ENCODE measurements at regions not wholly inside any gene's neighbourhood (a gene's known extent, or its start where the extent isn't known, plus 50 kb on each side); places are given as distances from the start of the nearest gene placed in this dataset.

DNA sequence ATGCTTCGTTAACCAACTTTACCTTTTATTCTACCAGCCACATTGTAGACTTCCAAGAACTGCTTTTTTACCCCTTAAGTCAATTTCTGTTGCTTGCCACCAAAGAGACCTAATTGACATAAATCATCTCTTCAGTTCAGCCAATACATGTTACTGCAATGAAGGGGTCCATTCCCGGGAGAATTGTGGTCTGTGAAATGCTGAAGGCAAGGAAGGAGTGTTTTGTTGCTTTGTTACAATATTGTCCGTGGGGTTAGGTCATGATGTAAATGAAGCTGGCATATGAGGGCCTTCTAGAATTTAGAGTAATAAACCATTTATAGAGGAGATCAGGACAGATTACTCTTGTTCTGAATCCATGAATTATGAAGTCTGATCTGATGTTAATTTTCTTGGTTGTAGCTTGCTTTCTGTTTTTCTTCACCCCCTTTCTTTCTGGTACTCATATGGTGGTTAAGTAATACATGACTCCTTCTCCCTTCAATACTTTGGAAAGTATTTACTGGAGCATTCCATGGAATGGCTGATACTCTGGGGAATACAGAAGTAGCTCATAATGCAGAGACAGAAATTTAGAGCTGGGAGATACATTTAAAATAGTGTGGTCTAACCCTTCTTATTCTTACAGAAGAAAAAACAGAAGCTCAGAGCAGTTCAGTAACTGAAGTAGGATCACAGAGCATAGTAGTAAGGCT, 297.0 kb upstream of the CLINT1 start:
- no peak for DNase-seq (ENCODE audit: low spot score)

DNA sequence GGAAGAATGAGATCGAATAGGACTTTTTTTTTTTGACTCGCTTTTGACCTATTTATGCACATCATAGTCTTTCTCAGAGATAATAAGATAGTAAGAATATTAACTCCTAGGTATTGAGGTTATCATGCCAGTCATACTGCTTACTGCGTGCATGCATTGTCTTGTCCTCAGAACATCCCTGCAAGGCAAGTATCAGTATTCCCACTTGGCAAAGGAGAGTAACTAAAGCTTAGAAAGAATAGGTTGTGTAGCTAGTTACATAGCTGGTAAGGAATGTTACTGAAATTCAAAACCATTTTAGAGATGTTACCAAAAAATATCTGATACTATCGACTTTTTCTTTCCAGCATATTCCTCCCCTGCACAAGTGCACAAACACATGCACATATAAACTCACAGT, 296.1 kb upstream of the CLINT1 start:
- no peak for DNase-seq (ENCODE audit: low spot score)

DNA sequence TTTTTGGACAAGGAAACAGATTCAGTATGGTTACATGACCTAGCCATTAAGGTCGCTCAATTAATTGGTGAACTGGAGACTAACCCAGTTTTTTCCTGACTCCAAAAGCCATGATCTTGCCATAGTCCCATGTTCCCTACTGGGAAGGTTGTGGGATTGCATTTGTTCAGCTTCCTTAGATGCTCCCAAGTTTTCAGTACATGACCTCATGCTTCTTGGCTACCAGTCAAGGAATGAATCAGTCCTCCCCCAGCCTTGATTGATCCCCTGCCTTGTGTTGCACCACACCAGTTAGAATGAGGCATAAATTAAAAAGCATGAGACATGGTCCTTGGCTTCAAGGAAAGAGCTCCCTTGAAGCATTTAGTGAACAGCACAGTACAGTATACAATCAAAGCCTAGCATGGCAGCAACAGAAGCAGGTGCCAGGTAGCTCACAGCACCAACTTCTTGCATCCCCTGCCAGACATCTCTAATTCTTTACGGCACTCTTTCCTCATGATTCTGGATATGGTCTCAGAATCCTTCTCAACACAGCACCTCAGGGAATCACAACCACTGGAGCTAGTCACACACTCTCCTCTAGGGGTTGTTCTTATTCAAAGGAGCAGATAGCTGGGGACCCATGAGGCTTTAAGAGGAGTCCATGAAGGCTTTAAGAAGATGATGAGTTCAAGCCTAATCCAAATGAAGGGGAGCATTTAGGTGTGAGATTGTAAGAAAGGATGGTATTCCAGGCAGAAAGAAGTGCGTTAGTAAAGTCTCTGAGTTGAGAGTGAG, 295.5 kb upstream of the CLINT1 start:
- DNase-seq (ENCODE audit: low spot score) = no peak

DNA sequence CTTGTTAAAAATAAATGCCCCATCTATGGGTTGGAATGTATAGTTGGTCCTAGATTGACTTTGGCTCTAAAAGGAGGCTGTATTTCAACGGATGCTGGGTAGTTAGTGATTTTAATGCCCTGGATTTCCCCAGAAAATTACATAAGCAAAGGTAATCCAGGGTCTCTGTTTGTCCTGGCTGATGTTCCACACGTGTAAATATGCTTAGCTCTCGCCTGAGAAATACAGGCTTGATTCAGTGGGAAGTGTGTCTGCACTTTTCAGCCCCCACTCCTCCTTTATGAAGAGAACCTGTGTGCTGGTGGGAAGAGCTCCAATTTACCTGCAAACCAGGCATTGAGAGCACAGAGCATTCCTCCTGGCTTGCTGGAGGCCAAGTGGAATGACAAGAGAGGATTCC, 294.6 kb upstream of the CLINT1 start:
- DNase-seq (ENCODE audit: low spot score) = no peak

DNA sequence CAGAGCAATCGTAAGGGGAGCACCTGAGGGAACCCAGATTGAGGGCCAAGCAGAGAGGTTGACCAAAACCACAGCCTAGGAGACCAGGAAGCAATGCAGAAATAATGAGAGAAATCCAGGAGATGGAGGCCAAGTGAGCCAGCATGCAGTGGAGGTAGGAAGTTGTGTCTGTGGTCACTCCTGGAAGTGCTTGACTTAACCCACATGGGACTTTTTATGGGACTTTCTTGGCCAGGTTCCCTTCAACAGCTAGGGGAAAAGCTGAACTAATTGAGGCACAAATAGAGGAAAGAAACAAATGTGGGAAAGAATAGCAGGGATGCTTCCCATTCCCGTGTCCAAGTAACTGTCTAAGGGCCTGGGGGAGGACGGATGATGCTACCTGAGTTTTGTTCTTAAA, 293.2 kb upstream of the CLINT1 start:
- DNase-seq (ENCODE audit: low spot score) = no peak

DNA sequence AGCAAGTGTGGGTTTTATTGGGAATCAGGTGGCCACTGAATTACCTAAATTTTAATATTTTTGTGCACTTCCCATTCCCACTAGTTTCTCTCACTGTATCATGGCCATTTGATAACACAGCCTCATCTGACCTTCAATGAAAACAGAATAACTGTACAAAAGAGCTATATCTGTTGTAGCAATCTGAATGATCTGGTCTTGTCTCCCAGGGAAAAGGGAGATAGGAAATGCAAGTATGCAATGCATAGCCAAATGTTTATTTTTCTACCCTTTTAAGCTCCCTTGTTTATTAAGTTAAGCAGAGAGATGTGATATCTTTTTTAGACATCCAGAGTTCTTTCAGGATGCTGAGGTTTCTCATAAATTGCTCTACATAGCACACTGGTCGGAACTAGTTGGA, 288.3 kb upstream of the CLINT1 start:
- DNase-seq (ENCODE audit: low spot score) = no peak

DNA sequence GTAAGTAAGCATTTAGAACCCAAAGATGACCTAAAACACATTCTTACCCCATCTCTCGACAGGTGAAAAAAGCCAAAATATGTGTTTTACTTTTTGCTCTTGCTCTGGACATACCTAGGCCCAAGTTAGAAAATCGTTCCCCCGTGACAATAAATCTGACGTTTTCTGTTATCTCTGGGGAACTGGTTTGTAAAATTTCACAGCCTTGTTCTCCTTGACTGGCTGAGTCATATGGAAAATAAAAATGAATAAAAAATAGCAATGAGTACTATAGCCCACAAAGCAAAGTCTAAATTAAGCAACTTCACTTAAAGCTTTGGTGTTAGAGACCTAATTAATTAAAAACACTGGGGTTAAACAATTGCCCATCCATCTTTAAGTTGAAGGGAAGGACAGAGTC, 286.9 kb upstream of the CLINT1 start:
- no peak for DNase-seq (ENCODE audit: low spot score)

DNA sequence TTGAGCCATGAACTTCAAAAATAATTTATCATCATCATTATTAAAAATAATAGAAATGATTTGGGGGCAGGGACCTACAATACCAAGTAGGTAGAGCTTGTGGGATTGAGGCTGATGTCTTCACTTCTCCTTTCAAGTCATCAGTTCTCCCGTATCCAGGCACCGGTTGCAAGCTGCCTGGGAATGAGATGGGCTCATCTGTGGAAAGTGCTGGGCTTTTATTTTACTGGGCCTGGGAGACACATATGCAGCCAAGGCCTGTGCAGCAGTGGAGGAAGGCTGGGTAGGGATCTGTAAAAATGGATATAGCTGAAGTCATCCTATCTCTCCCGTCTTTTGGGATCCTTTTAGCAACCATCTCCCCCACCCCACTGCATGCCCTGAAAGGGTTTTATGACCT, 284.1 kb upstream of the CLINT1 start:
- DNase-seq (ENCODE audit: low spot score) = no peak

DNA sequence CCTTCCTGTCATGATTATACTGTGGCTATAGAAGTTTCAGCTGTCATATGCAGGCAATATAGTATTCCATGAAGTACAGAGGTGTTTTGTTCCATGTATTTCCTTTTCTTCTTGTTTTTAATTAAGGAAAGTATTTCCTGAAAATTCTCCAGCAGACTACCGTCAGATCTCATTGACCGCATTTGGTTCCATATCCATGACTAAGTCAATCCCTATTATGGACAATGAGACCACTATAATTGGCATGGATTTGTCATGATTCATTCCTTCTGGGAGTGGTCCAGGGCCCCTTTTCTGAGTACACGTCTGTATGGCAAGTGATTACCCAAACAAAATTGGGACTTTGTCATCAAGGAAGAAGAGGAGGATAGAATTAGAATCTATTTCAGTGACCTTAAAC, 283.2 kb upstream of the CLINT1 start:
- no peak for DNase-seq (ENCODE audit: low spot score)

DNA sequence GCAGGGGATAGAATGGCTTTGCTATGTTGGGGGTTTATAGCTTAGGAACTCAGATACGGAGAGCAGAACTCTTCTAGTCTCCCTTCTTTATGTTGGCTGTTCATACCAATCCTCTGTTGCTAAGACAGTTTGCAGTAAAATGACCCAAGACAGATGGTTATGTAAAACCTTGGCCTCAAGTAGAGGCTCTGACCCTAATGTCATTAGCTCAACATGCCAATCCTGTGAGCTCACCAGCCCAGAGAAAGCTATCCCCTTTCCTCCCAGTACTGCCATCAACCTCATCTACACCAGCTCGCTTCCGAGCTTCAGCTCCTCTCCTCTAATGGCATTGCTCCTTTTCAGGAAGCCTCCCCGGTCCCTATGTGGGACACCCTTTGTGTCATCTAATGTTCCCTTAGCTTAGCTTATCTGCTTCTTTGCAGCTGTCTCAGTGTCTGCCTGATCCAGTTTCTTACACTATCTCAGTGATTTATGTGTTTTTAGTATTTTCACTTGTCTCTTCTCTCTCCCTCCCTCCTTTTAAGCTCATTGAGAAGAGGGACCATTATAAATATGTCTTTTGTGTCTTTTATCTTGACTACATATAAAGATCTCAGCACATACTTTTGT, 281.3 kb upstream of the CLINT1 start:
- no peak for DNase-seq (ENCODE audit: low spot score)

DNA sequence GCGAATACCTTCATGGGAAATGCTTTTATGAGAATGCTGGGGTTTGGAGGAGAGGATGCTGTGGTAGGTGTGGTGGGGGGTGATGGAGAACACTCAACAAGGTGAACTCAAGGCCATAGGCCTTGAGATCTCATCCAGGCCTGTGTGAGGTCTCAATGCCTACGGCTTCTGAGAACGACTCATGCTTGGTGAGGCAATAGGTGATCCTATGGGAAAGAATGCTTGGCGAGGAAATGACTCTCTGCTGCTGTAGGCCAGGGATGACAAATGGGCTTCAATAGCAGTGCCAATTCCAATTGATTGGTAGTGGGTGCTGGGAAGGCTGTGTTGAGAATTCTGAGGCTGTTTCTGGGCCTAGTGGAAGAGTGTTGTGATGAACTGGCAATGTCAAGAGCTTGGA, 280.2 kb upstream of the CLINT1 start:
- no peak for DNase-seq (ENCODE audit: low spot score)

DNA sequence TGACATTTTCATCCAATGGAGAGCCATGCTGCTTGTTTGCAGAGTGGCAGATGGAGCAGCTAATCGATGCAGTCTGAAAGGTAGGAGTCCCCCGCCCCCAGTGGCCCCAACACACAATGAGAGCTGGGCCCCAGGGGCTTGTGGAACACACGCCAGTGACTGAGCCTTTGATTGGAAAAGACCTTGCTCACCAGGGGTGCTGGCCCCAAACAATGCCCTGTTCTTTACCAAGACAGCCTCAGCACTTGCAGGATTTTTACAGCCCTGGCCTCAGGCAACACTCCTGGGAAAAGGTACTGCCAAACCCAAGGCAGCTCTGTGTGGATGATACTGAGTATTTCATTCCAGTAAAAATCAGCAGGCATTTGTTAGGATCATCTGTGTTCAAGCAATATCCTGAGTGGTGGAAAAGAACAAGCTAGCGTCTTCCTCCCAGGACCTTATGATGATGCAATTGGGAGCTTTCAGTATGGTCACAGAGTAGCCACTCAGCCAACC, 276.8 kb upstream of the CLINT1 start:
- no peak for DNase-seq (ENCODE audit: low spot score)

DNA sequence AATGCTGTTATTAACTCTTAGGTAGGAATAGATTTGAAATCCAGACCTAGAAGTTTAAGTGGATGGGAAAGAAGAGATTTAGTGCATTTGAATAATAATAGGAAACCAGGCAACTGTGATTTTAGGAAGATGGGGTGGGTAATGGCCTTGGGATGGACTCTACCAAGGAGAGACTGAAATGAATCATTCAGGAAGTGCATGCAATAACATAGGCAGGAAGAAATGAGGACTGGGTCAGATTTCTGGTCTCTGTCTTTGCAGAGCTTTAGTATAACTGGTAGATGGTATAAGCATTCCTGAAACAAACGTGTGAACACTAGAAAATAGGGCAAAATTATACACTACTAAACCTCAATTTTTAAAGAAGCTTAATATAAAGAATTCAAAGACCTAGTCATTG, 274.4 kb upstream of the CLINT1 start:
- DNase-seq (ENCODE audit: low spot score) = no peak

DNA sequence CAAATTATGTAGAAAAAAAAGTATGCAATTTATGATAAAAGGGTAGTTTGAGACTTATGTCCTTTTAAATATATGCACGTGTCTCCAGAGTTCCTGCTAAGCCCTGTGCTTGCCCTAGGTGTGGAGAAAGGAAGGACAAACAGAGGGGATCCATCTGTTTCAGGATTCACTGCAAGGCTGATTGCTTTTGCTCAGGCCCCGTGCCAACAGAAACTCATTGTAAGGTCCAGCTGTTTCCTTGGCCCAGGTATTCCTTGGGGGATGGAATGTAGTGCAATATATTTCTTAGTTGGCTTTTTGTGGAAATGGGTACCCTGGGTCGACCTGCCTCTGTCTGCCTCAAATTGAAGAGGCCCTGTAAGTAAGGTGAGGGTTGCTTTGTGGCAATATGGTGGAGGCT, 268.6 kb upstream of the CLINT1 start:
- DNase-seq (ENCODE audit: low spot score) = no peak

DNA sequence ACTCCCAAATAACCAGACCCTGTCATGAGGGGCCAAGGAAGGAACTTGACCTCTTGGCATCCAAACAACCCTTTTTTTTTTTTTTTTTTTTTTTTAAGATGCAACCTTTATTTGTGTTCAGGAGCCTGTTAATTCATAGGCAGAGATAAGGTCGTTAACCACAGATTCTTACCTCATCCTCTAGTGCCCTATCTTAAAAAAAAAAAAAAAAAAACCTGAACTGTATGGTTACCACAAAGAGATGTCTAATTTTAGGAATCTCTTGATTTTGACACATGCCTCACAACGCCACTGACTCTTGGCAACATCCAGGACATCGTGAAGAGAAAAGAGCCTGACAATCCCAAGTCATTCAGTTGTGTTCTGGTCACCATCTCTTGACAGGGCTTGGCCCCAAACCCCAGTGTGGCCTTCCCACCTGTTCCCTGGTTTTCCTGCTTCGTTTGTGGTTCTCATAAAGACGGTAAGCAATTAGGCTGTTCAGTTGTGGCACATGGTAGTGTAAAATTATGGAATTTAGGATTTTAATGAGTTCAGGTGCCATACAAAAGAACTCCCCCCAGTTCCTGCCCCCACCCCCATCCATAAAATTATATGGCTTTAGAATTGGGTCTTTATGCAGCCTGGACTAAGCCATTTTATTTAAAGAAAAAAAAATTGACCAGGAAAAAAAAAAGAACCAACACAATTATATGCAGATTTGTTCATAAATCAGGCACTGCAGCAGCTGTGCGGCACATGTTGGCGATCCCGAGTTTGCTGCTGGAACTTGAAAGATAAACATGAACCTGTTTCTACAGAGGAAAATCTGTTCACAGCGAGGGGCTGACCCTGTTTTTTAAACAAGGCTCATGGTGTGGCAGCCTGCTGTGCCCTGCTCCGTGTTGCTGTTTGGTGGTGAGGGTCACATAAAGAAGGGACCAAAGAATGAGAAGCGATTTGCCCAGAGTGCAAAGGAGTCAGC, 267.8 kb upstream of the CLINT1 start:
- DNase-seq (ENCODE audit: low spot score) = no peak

DNA sequence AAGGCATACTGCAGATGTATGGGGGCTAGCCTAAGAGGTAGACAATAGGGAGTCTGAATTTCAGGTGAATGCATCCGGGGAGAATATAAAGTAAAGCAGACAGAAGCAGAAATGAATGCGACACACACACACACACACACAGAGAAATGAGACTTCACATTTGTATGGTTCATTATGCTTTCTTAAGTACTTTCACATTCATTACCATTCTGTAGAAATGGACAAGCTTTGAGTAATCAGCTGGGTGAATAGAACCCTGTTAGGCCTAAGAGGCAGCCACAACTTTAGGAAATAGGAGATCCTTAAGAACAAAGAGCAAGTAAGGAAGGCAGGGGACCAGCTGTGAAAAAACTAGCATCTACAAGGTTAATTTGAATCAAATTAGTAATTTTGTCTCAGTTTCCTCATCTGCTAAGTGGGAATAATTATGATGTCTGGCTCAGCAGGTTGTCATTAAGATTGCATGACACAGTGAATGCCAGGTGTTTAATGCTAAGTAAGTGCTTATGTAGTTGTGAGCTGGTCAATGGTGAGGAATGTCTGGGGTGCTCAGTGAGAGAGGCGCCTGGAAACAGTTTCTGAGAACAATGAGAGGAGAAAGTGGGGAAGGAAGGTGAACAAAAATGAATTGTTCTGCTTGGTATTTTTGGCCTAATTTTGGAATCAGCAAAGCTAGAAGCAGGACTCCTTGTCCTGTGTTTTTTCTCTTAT, 265.8 kb upstream of the CLINT1 start:
- DNase-seq (ENCODE audit: low spot score) = no peak

DNA sequence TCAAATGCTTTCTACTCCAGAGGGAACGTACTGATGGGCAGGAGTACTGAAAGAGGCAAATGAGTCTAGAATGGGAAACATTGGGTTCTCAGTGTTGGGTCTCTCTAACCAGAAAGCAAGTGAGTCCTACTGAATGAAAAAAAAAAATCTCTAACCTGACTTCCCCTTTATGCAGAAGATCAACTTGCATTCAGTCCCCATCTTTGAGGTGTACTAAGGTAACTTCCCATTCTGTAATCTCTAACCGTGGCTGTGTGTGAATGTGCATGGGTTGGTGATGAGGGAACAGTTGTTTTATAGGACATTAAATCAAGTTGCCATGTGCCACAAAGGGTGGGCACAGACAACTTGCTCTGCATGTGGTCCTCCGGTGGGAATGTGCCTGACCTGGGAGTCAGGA, 264.6 kb upstream of the CLINT1 start:
- no peak for DNase-seq (ENCODE audit: low spot score)

DNA sequence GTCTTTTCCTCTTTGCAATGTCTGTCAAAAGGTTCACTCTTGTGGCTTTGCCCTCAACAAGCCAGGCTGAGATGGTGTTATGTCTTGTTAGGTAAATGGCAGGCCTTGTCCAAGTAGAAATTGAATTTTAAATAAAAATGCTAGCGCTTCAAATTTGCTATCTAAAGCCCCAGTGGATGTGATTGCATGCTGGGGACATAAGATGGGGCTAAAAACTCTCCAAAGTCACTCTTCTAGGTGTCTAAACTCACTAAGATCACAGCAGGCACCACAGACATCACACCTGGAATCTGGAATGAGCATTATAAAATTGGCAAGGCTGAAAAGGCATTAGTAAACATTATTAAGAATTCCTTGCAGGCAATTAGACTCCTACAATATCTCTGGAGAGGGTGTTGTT, 262.7 kb upstream of the CLINT1 start:
- DNase-seq (ENCODE audit: low spot score) = no peak

DNA sequence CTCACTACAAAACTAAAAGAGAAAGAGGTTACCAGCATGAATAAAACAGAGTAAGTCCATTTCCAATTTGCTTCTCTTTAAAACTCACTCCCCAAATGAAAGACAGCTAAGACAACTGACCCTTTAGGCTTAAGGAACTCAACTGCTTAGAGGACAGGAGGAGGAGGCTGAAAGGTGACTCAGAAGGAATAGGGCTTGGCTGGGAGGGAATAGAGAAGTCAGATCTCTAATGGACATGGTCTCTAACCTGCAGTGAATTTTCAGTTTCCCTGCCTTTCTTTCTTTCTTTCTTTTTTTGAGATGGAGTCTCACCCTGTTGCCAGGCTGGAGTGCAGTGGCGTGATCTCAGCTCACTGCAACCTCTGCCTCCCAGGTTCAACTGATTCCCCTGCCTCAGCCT, 261.8 kb upstream of the CLINT1 start:
- no peak for DNase-seq (ENCODE audit: low spot score)

DNA sequence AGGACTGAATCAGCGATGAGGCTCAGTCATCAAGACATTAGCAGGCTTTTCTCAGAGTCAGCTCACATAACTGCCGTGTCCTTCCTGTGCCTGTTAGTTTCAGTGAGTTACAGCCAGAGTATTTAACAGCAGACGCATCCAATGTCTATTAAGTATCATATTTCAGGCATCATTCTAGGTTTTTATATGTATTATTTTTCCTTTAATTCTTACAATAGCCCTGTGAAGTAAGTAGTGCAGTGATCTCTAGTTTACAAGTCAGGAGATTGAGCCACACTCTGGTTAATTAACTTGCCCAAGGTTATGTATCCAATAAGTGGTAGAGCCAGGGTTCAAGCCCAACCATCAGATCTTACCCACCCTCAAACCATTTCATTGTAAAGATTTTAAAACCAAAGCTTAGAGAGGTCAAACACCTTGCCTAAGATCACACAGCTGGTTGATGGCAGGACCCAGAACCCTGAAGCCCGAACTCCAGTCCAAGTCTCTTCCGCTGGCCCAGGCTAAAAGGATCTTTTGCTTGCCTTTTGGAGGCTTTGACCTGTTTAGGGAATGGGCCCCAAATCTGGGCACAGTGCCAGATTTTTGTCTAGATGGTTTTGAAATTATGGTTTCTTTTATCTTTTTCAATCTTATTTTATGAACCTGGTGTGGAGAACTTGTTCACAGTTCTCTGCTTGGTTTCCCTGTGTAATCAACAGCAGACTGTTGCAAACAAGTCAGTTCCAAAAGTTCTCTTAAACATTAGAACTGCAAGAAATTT, 261.2 kb upstream of the CLINT1 start:
- no peak for DNase-seq (ENCODE audit: low spot score)

Measured in D341Med (cell line).